OCI-LY3 (cell line): ENCODE measurements at regions not wholly inside any gene's neighbourhood (a gene's known extent, or its start where the extent isn't known, plus 50 kb on each side); places are given as distances from the start of the nearest gene placed in this dataset.

Experiments used
- CTCF ChIP-seq: fragments of 200-600, 300-600 bp; sonication (generic); IDR thresholded peaks from 2 replicates; pipeline ENCODE4 v1.5.1; 2014; ENCODE audit warnings: antibody characterized with exemption, low read length, low read depth
- EZH2phosphoT487 ChIP-seq: fragments of 200-600 bp; shearing (Covaris generic); IDR thresholded peaks from 2 replicates; pipeline ENCODE4 v1.6.1; 2018; ENCODE audit warnings: antibody characterized with exemption, mixed run types, low read depth

GRCh38 chr22:48098921-48099245 lies 1336.4 kb downstream of the TBC1D22A start:
- TF ChIP-seq CTCF (no peak), EZH2phosphoT487 (no peak)
